CD4-positive, alpha-beta memory T cell (primary cell): ENCODE measurements at regions not wholly inside any gene's neighbourhood (a gene's known extent, or its start where the extent isn't known, plus 50 kb on each side); places are given as distances from the start of the nearest gene placed in this dataset.
A peak's percentile ranks its signal among the peaks of the same experiment; 100 is the strongest.

ENCODE experiments used
- CTCF ChIA-PET: fragments of 350-600 bp; sonication (Branson Sonifier 250); formaldehyde crosslinking; loops from one replicate; lab custom pipeline; 2021; ENCODE audit warnings: inconsistent platforms; ENCODE audit not compliant: partially characterized antibody; lab: Charles Lee
- POLR2A ChIA-PET: fragments of 350-600 bp; sonication (Branson Sonifier 250); formaldehyde crosslinking; loops from one replicate; lab custom pipeline; 2021; ENCODE audit not compliant: partially characterized antibody; lab: Charles Lee
- DNase-seq, 5 donors: peaks; one replicate each; pipeline versions ENCODE4 v3.0.0 to v3.0.0-alpha.2; 2020 to 2022; ENCODE audit warnings: mixed read lengths in 1 of 5
- H3K27ac ChIP-seq: one replicate; pipeline ENCODE4 v1.7.0; 2013; ENCODE audit warnings: low read depth, low read length
- H3K27me3 ChIP-seq: 2 replicates; pipeline ENCODE4 v1.7.0; 2013; ENCODE audit warnings: mild to moderate bottlenecking, low read length, moderate library complexity; ENCODE audit not compliant: insufficient read depth
- H3K36me3 ChIP-seq: 2 replicates; pipeline ENCODE4 v1.7.0; 2013; ENCODE audit warnings: mild to moderate bottlenecking, low read length, moderate library complexity; ENCODE audit not compliant: insufficient read depth
- H3K4me1 ChIP-seq: 2 replicates; pipeline ENCODE4 v1.7.0; 2013; ENCODE audit warnings: mild to moderate bottlenecking, low read length, moderate library complexity; ENCODE audit not compliant: insufficient read depth
- H3K4me3 ChIP-seq, 2 donors: one replicate each; pipeline ENCODE4 v1.7.0; 2013; ENCODE audit warnings: low read length in 2 of 2, mild to moderate bottlenecking in 1 of 2
- H3K9me3 ChIP-seq, 2 donors: one replicate each; pipeline ENCODE4 v1.7.0; 2013; ENCODE audit warnings: low read length in 2 of 2, control low read depth in 1 of 2; ENCODE audit not compliant: control insufficient read depth in 1 of 2
- H3K27ac Mint-ChIP-seq, 7 donors: one replicate each; pipeline ENCODE4 v1.8.0; 2020 to 2021; ENCODE audit warnings: mixed read lengths in 7 of 7, mild to moderate bottlenecking in 6 of 7, inconsistent platforms in 3 of 7, moderate library complexity in 3 of 7
- H3K27me3 Mint-ChIP-seq, 2 donors: one replicate each; pipeline ENCODE4 v1.8.0; 2020 to 2021; ENCODE audit warnings: mixed read lengths in 2 of 2
- H3K36me3 Mint-ChIP-seq, 2 donors: one replicate each; pipeline ENCODE4 v1.8.0; 2020 to 2021; ENCODE audit warnings: mixed read lengths in 2 of 2, inconsistent platforms in 1 of 2, mild to moderate bottlenecking in 1 of 2
- H3K4me1 Mint-ChIP-seq, 4 donors: one replicate each; pipeline ENCODE4 v1.8.0; 2020 to 2021; ENCODE audit warnings: mixed read lengths in 4 of 4, mild to moderate bottlenecking in 1 of 4
- H3K4me3 Mint-ChIP-seq, 8 donors: one replicate each; pipeline ENCODE4 v1.8.0; 2020 to 2021; ENCODE audit warnings: mixed read lengths in 8 of 8, mild to moderate bottlenecking in 7 of 8, moderate library complexity in 6 of 8, inconsistent platforms in 3 of 8
- H3K9me3 Mint-ChIP-seq, 8 donors: one replicate each; pipeline ENCODE4 v1.8.0; 2020 to 2021; ENCODE audit warnings: mixed read lengths in 8 of 8, mild to moderate bottlenecking in 5 of 8, inconsistent platforms in 3 of 8, moderate library complexity in 1 of 8
- intact Hi-C: fragments of 100-400 bp; cut with micrococcal nuclease; formaldehyde crosslinking; loops from one replicate; pipeline ENCODE4 v1.15.1; 2023

GRCh38 chr4:186481998-186482790, 73.2 kb downstream of the MTNR1A start:
- no peak overlapping the region for H3K27ac Mint-ChIP-seq

GRCh38 chr4:186475202-186475601, 80.2 kb downstream of the MTNR1A start:
- no peaks in the 10 kb centered on the region for H3K9me3 ChIP-seq
- intact Hi-C loops = no loop called here
- Mint-ChIP-seq H3K27ac (no peak overlapping the region), H3K4me1 (no peaks in the 10 kb centered on the region), H3K9me3 (peaks cover 0 to 4% (median 0%) of the 10 kb centered on the region in 8 donors), H3K4me3 (no peak overlapping the region), H3K36me3 (no peaks in the 10 kb centered on the region), H3K27me3 (peaks cover 0 to 1% of the 10 kb centered on the region in 2 donors)
- ChIA-PET POLR2A (no interaction called here), CTCF (no interaction called here)
- no peak overlapping the region for H3K4me3 ChIP-seq
- no peaks in the 10 kb centered on the region for H3K4me1 ChIP-seq
- no peaks in the 10 kb centered on the region for H3K36me3 ChIP-seq
- no peak overlapping the region for H3K27ac ChIP-seq
- H3K27me3 ChIP-seq = no peaks in the 10 kb centered on the region
- DNase-seq = no peak

More at GRCh38 chr4:186481998-186482790, 73.2 kb downstream of the MTNR1A start:
- no peak overlapping the region for H3K27ac ChIP-seq
- CTCF ChIA-PET = interaction anchor here (0.7 kb wide), 1 partner anchor 9 kb away, joined by 4 read pairs; no protein-coding TSS in a partner anchor
- H3K9me3 Mint-ChIP-seq = peaks cover 0 to 6% (median 1%) of the 10 kb centered on the region in 8 donors
- H3K4me1 ChIP-seq = no peaks in the 10 kb centered on the region
- H3K36me3 ChIP-seq = no peaks in the 10 kb centered on the region
- H3K27me3 Mint-ChIP-seq = no peaks in the 10 kb centered on the region
- intact Hi-C loops = no loop called here
- no peaks in the 10 kb centered on the region for H3K9me3 ChIP-seq
- DNase-seq = no peak
- POLR2A ChIA-PET = no interaction called here
- H3K4me3 Mint-ChIP-seq = peak overlapping the region in 1 of 8 donors; percentile 55
- no peak overlapping the region for H3K4me3 ChIP-seq
- no peaks in the 10 kb centered on the region for H3K27me3 ChIP-seq
- H3K36me3 Mint-ChIP-seq = no peaks in the 10 kb centered on the region
- H3K4me1 Mint-ChIP-seq = no peaks in the 10 kb centered on the region

- no peak overlapping the region for H3K4me3 ChIP-seq
- no peaks in the 10 kb centered on the region for H3K4me1 ChIP-seq
- H3K27ac Mint-ChIP-seq = no peak overlapping the region
- CTCF ChIA-PET = no interaction called here
- H3K9me3 ChIP-seq = no peaks in the 10 kb centered on the region
- H3K27me3 ChIP-seq = no peaks in the 10 kb centered on the region
- H3K4me1 Mint-ChIP-seq = no peaks in the 10 kb centered on the region
- H3K4me3 Mint-ChIP-seq = no peak overlapping the region
- H3K9me3 Mint-ChIP-seq = peaks cover 0 to 4% (median 0%) of the 10 kb centered on the region in 8 donors
- no peaks in the 10 kb centered on the region for H3K36me3 ChIP-seq
- POLR2A ChIA-PET = no interaction called here
- H3K27me3 Mint-ChIP-seq = peaks cover 0 to 1% of the 10 kb centered on the region in 2 donors
- no peak overlapping the region for H3K27ac ChIP-seq
- intact Hi-C loops = no loop called here
- DNase-seq = no peak
- H3K36me3 Mint-ChIP-seq = no peaks in the 10 kb centered on the region
Observed at GRCh38 chr4:186473933-186474332, 81.4 kb downstream of the MTNR1A start.

- H3K9me3 Mint-ChIP-seq = peaks cover 0 to 4% (median 0%) of the 10 kb centered on the region in 8 donors
- H3K27ac Mint-ChIP-seq = no peak overlapping the region
- Histone ChIP-seq H3K36me3 (no peaks in the 10 kb centered on the region), H3K27me3 (no peaks in the 10 kb centered on the region), H3K4me1 (no peaks in the 10 kb centered on the region), H3K27ac (no peak overlapping the region), H3K9me3 (no peaks in the 10 kb centered on the region), H3K4me3 (no peak overlapping the region)
- DNase-seq = no peak
- peaks cover 0 to 1% of the 10 kb centered on the region in 2 donors for H3K27me3 Mint-ChIP-seq
- H3K36me3 Mint-ChIP-seq = no peaks in the 10 kb centered on the region
- intact Hi-C loops = no loop called here
- POLR2A ChIA-PET = no interaction called here
- H3K4me3 Mint-ChIP-seq = no peak overlapping the region
- H3K4me1 Mint-ChIP-seq = no peaks in the 10 kb centered on the region
- CTCF ChIA-PET = interaction anchor here (0.8 kb wide), 1 partner anchor 9 kb away, joined by 4 read pairs; no protein-coding TSS in a partner anchor
Observed at GRCh38 chr4:186472948-186473347, 82.4 kb downstream of the MTNR1A start.

- Mint-ChIP-seq H3K4me1 (no peaks in the 10 kb centered on the region), H3K36me3 (no peaks in the 10 kb centered on the region), H3K27me3 (peaks cover 0 to 1% of the 10 kb centered on the region in 2 donors), H3K9me3 (peaks cover 0 to 4% (median 0%) of the 10 kb centered on the region in 8 donors), H3K4me3 (no peak overlapping the region), H3K27ac (no peak overlapping the region)
- no peaks in the 10 kb centered on the region for H3K36me3 ChIP-seq
- ChIA-PET CTCF (no interaction called here), POLR2A (no interaction called here)
- no peak overlapping the region for H3K4me3 ChIP-seq
- no peaks in the 10 kb centered on the region for H3K9me3 ChIP-seq
- intact Hi-C loops = no loop called here
- no peaks in the 10 kb centered on the region for H3K4me1 ChIP-seq
- DNase-seq = no peak
- no peaks in the 10 kb centered on the region for H3K27me3 ChIP-seq
- no peak overlapping the region for H3K27ac ChIP-seq
Observed at GRCh38 chr4:186471441-186471840, 83.9 kb downstream of the MTNR1A start.

- Mint-ChIP-seq H3K4me1 (no peaks in the 10 kb centered on the region), H3K27me3 (peaks cover 3% of the 10 kb centered on the region in 2 donors), H3K27ac (no peak overlapping the region), H3K9me3 (peaks cover 0 to 16% (median 7%) of the 10 kb centered on the region in 8 donors), H3K36me3 (no peaks in the 10 kb centered on the region), H3K4me3 (no peak overlapping the region)
- H3K4me1 ChIP-seq = no peaks in the 10 kb centered on the region
- H3K9me3 ChIP-seq = no peaks in the 10 kb centered on the region
- ChIA-PET POLR2A (no interaction called here), CTCF (no interaction called here)
- H3K36me3 ChIP-seq = no peaks in the 10 kb centered on the region
- no peaks in the 10 kb centered on the region for H3K27me3 ChIP-seq
- H3K4me3 ChIP-seq = no peak overlapping the region
- intact Hi-C loops = no loop called here
- DNase-seq = no peak
- no peak overlapping the region for H3K27ac ChIP-seq
Observed at GRCh38 chr4:186458050-186458449, 97.3 kb downstream of the MTNR1A start.

GRCh38 chr4:186451982-186452381, 103.4 kb downstream of the MTNR1A start:
- H3K36me3 Mint-ChIP-seq = no peaks in the 10 kb centered on the region
- POLR2A ChIA-PET = no interaction called here
- H3K27me3 Mint-ChIP-seq = peaks cover 0 to 1% of the 10 kb centered on the region in 2 donors
- no peaks in the 10 kb centered on the region for H3K36me3 ChIP-seq
- H3K9me3 ChIP-seq = no peaks in the 10 kb centered on the region
- no peak overlapping the region for H3K27ac Mint-ChIP-seq
- no peak overlapping the region for H3K4me3 Mint-ChIP-seq
- H3K4me1 Mint-ChIP-seq = no peaks in the 10 kb centered on the region
- intact Hi-C loops = no loop called here
- CTCF ChIA-PET = no interaction called here
- peaks cover 0 to 52% (median 31%) of the 10 kb centered on the region in 8 donors for H3K9me3 Mint-ChIP-seq
- no peak for DNase-seq
- no peak overlapping the region for H3K27ac ChIP-seq
- no peaks in the 10 kb centered on the region for H3K27me3 ChIP-seq
- H3K4me3 ChIP-seq = no peak overlapping the region
- H3K4me1 ChIP-seq = no peaks in the 10 kb centered on the region
